ENCODE measurements at regions not wholly inside any gene's neighbourhood (a gene's known extent, or its start where the extent isn't known, plus 50 kb on each side); places are given as distances from the start of the nearest gene placed in this dataset.

GRCh38 chr18:73615506-73615905 is 532.1 kb downstream of the FBXO15 start:
- in situ Hi-C loops (cut with MboI; ENCODE audit: low sequenced_read_pairs, unreplicated experiment), result no loop called here
- DNase-seq (ENCODE audit: low spot score), result no peak
- no peak for TF ChIP-seq CTCF (IDR thresholded peaks at IDR 0.05; ENCODE audit: borderline replicate concordance, control extremely low read depth, extremely low read depth, insufficient read depth, missing control alignments)

GRCh38 chr18:73614812-73615211 is 532.8 kb downstream of the FBXO15 start:
- no peak for DNase-seq (ENCODE audit: low spot score)

GRCh38 chr18:73613706-73614340 is 533.8 kb downstream of the FBXO15 start:
- TF ChIP-seq CTCF (IDR thresholded peaks at IDR 0.05; ENCODE audit: borderline replicate concordance, control extremely low read depth, extremely low read depth, insufficient read depth, missing control alignments), result no peak
- no peak for DNase-seq (ENCODE audit: low spot score)
- in situ Hi-C loops (cut with MboI; ENCODE audit: low sequenced_read_pairs, unreplicated experiment), result no loop called here

More at GRCh38 chr18:73614812-73615211, 532.8 kb downstream of the FBXO15 start:
- TF ChIP-seq CTCF (IDR thresholded peaks at IDR 0.05; ENCODE audit: borderline replicate concordance, control extremely low read depth, extremely low read depth, insufficient read depth, missing control alignments), result no peak
- in situ Hi-C loops (cut with MboI; ENCODE audit: low sequenced_read_pairs, unreplicated experiment), result no loop called here

- DNase-seq (ENCODE audit: low spot score), result no peak
- no peak for TF ChIP-seq CTCF (IDR thresholded peaks at IDR 0.05; ENCODE audit: borderline replicate concordance, control extremely low read depth, extremely low read depth, insufficient read depth, missing control alignments)
- in situ Hi-C loops (cut with MboI; ENCODE audit: low sequenced_read_pairs, unreplicated experiment), result no loop called here
Measured at GRCh38 chr18:73597832-73598615, 549.6 kb downstream of the FBXO15 start.

- in situ Hi-C loops (cut with MboI; ENCODE audit: low sequenced_read_pairs, unreplicated experiment), result no loop called here
- TF ChIP-seq CTCF (IDR thresholded peaks at IDR 0.05; ENCODE audit: borderline replicate concordance, control extremely low read depth, extremely low read depth, insufficient read depth, missing control alignments), result no peak
- DNase-seq (ENCODE audit: low spot score), result no peak
Measured at GRCh38 chr18:73594749-73595148, 552.9 kb downstream of the FBXO15 start.

- DNase-seq (ENCODE audit: low spot score), result no peak
- TF ChIP-seq CTCF (IDR thresholded peaks at IDR 0.05; ENCODE audit: borderline replicate concordance, control extremely low read depth, extremely low read depth, insufficient read depth, missing control alignments), result no peak
- in situ Hi-C loops (cut with MboI; ENCODE audit: low sequenced_read_pairs, unreplicated experiment), result no loop called here
Measured at GRCh38 chr18:73593207-73593606, 554.4 kb downstream of the FBXO15 start.

All from GM13976 (cell line).